OCI-M1 (cell line): ENCODE measurements at regions not wholly inside any gene's neighbourhood (a gene's known extent, or its start where the extent isn't known, plus 50 kb on each side); places are given as distances from the start of the nearest gene placed in this dataset.
"Not testable (repeated sequence)": the region's sequence is repeated elsewhere in the genome, so short reads cannot be mapped to it uniquely, and the experiment has no call there.

ENCODE experiments used
- DNase-seq: peaks from one replicate; lab custom pipeline; 2025; lab: John Stamatoyannopoulos, UW

DNA sequence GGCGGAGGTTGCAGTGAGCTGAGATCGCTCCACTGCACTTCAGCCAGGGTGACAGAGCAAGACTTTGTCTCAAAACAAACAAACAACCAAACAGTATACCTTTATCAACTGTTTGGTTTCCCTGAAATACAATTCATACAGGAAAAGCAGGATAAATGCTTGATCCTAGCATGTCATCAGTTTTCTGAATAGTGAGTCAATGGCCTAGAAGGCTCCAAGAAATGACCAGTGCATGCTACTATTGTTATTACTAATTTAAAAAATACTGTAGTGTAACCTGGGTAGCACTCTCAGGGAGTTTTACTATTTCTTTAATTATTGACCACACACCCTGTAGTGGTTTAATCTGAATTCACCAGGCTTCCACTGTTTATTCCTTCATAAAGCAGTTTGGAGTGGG is 101.0 kb upstream of the PTPN3 start:
- no peak for DNase-seq

DNA sequence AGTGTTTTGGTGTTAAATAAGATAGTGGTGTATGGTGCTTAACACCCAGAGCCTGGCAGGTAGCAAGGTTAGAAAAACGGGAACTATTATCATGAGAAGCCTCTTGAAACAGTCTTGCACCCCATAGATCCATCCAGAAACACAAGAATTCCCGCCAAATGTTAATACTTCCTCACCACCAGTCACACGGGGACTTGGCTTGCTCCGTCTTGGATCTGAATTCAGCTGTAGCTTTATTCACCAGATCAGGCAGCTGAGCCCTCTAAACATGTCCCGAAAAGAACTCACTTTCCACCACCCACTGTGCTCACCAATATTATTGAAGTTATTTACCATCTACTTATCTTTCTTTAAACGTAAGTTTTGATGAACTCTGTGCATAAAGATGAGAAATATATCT is 101.6 kb upstream of the PTPN3 start:
- no peak for DNase-seq

DNA sequence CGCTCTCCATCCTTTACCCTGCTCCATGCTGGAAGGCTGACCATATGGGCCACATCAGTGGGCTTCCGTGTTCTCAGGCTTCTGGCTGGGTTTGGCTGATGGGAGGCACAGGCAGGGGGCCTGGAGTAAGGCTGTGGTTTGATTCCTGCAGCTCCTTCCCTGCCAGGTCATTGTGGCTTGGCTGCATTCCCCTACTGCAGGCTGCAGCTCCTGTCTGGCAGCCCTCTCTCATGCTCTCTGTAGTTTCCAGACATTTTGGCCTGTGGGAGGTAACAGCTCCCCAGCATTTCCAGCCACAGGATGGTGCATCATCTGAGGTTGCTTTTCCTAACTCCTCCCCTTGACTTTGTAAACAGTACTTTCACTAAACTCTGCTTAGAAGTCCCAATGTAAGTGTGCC is 102.0 kb upstream of the PTPN3 start:
- DNase-seq = peak; percentile 59

DNA sequence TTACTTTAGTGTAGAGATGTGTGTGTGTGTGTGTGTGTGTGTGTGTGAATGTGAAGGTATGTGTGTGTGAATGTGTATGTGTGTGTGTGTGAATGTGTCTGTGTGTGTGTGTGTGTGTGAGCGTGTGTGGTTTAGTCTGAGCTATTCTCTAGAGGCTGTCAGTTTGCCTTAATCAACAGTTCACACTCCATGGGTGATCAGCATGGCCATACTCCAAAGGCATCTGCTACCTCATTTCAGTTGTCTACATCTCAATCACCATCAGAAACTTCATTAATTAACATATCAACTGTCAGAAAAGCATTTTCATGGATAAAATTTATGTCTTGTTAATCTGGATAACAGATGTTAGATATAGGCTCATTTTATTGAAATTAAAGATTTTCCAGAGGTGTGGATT is 103.1 kb upstream of the PTPN3 start:
- DNase-seq = no peak

DNA sequence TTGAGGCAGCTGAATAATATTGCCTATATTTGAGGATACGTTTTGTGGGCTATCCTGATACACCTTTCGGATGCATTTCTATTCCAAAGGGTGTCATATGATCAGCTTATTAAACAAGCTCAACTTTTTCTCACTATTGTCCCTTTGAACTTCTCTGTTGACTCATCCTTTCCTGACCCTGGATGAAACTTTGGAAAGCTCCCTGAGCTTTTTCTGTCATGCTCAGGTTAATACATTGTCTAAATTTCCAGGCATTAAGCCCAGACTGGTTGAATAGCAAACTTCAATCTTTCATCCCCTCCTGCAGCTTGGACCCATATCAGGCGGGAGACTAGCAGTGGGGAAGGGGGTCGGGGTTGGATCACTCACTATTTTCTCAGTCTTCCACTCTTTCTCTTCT is 104.9 kb upstream of the PTPN3 start:
- DNase-seq = no peak

DNA sequence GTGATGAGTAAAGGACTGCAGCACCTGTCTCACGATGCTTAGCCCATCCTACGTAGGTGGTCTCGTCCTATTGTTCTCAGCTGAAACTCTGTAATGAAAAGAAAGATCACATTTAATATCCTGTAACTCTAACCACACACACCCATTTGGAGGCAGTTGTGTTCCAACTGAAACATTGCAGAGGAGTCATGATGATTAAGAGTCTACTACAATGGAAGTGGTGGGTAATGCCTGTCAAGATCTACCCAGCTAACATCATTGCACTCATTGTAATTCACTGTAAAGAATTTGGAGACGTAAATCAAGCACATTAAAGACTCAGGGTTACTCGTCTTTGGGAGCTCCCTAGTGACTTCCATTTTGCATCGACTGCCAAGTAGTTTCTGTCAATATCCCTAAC is 106.0 kb upstream of the PTPN3 start:
- DNase-seq = no peak

DNA sequence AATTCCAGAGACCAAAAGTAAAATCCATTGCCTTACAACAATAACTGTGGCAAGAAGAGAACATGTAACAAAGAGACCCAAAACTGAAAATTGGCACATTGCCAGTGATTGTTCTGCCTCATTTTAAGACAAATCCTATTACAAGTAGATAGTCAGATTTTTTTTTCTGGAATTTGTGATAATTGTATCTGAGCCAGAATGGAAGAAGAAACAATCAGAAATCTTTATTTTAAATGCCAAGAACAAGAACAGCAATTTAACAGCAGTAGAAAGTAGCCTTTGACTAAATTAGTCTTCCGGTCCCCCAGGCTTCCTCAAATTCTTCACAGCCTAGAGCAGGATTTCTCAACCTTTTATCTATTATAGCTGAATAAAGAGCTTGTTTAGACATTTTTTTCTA is 106.7 kb upstream of the PTPN3 start:
- DNase-seq = peak; percentile 12

DNA sequence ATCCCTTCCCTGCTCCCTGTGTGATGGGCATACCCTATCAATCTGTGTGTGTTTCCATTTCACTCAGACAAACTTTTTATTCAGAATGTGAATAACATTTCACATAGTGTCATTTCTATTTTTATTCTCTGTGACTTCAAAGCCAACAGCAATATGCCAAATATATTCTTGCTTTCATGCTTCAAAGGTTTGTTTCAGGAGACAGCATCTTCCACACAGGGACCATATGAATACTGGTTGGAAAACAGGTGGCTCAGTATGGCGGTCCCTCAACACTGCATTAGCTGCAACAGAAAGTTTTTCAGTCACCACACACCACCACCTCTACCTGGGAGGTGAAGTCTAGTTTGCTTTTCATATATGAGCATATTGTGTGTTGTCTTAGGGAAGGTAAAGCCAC is 111.0 kb upstream of the PTPN3 start:
- DNase-seq = no peak

DNA sequence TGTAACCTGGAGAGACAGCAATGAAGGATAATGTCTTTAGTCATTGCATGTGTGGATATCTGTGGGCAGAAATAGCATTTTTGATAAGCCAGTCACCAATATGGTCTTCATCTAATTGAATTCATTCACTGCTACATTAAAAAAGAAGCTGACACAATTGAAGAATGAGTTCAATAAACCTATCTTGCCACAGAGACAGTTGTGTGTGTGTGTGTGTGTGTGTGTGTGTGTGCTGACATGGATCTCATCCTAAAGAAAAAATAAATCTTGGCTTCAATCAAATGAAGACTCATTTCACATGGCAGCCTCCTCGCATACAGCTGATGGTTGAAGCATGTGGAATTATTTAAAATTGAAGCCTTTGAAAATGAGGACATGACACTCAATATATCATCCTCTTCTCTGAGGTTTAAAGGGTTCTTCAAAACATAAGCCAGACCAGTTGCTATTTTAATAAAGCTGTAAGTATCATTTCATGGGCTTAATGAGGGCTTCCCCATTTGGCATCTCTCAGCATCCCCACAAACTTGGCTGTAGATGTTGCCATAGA is 118.5 kb upstream of the PTPN3 start:
- no peak for DNase-seq

DNA sequence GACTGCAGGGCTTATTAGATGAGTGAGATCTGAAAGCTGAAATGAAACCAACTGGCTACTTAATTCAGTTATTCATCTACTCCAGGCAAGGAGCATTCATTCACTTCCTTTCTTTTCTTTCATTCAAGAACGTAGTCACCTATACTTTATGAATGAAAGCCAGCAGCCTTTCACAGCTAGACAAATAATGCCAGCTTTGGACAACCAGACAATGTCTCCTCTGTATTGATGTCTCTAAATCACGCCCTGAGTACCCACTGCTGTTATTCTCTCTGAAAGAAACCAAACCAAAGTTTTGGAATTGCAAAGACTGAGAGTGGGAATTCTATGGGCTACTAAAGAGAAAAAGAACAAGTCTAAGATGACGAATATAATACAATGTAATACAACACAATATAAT is 121.2 kb upstream of the PTPN3 start:
- DNase-seq = no peak

DNA sequence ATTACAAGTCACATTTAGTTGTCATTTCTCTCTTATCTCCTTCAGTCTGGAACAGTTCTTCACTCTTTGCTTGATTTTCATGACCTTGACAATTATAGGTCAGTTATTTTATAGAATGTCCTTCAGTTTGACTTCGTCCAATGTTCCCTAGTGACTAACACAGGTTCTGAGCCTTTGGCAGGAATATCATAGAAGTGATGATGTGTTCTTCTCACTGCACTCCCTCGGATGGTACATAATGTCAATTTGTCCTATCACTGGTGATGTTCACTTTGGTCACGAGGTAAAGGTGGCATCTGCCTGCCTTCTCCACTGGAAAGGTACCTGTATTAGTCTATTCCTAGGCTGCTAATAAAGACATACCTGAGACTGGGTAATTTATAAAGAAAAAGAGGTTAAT is 126.0 kb upstream of the PTPN3 start:
- no peak for DNase-seq

DNA sequence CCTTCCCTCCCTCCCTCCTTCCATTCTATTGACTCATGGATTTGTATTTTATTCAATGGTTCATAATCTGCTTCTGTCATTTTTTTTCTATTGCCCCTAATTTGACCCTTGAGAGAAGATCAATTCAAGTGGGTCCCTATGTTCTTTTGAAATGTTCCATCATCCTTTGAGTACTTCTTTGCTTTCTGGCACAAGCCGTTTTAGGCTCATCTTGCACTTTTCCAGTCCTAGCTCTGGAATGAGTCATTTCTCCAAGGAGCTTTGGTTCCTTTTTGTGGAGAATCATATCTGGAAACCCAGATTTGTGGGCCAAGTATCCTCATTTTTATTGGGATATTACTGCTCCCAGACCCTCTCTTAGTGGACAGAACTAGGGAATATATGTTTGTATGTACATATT is 126.8 kb upstream of the PTPN3 start:
- DNase-seq = no peak

DNA sequence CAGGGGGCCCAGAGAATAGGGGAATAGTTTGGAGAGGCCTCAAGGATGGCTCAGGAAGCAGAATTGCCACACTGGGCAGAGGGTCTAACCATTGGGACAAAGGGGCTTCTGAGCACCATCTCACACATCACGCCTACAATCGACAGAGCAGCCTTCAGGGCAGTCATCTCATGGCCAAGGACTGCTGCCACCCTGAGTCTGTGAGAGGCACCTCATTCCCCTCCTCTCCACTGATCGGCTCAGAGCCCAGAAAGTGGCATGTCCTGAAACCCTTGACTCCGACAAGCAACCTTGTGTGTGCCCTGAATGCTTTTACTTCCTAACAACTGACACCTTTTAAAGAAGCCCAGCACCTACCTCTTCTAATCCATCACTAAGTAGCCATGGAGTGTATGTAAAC is 128.9 kb upstream of the PTPN3 start:
- DNase-seq = no peak

DNA sequence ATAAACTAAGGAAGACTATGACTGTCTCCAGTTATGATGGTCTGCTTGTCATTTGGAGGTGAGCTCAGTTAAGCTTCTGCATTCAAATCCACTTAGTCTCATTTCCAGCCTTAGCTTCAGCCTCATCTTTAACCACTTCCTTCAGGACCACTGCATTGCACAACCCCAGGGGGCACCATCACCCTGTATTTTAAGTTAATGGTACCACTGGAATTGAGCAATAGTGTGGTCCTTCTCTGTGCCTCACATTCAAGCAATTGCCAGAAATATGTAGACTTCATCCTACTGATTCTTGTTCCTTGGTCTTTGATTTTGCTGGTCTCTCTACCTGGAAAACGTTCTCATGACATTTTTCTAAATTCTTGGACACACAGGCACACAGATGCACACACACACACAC is 131.5 kb upstream of the PTPN3 start:
- no peak for DNase-seq

DNA sequence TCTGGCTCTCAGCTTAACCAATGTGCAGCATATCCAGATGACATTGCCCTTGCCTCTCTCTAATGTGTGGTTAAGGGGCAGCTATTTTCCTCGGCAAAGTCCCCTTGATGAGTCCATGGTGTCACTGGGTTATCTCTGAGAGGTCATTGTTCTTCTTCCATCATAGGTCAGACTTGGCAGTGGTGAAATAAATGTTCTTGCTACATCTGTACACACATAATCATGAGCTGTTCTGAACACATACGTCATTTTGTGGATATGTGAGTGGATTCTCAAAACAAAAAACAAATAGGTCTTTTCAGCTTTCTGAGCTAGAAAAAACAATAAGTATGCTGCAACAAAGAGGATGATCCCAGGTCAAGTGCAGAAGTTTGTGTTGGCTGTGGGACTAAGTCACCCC is 134.7 kb upstream of the PTPN3 start:
- no peak for DNase-seq

DNA sequence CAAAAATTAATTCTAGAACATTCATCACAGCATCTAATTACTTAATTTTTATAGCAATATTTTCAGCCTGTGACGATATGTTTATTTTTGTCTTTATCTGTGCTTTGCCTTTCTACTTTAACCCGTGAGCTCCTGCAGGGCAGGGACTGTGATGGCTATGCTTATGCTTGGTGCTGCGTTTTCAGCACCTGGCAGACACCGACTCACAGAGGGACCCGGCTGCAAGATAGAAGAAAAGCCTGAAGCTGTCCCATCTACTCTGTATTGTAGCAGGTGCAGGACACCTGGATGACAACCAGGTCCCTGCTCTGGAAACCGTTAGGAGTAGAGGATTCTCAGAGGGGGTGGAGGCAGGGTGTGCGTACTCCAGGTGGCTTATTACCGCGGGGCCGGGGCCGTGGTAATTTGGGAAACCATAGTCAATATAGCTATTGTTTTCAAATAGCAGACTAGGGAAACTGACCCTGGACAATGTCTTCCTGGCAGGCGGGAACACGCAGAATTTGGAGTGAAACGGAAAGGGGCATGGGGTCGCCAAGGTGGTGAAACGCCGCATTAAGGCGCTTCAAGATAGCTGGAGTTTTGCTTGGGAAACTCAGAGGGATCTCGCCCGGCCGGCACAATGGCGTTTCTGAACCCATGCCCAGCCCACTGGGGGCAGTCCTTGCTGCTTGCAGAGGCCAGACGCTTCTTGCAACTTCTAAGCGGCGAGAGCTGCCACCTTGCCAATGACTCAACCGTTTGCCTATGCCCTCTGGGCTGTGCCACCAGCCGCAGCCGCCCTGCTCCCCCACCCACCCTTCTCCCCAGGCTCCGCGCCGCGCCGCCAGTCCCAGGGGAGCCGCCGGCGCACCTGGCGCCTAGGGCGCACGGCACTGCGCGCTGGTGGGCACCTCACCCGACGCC is 140.1 kb upstream of the PALM2AKAP2 start:
- DNase-seq = no peak

DNA sequence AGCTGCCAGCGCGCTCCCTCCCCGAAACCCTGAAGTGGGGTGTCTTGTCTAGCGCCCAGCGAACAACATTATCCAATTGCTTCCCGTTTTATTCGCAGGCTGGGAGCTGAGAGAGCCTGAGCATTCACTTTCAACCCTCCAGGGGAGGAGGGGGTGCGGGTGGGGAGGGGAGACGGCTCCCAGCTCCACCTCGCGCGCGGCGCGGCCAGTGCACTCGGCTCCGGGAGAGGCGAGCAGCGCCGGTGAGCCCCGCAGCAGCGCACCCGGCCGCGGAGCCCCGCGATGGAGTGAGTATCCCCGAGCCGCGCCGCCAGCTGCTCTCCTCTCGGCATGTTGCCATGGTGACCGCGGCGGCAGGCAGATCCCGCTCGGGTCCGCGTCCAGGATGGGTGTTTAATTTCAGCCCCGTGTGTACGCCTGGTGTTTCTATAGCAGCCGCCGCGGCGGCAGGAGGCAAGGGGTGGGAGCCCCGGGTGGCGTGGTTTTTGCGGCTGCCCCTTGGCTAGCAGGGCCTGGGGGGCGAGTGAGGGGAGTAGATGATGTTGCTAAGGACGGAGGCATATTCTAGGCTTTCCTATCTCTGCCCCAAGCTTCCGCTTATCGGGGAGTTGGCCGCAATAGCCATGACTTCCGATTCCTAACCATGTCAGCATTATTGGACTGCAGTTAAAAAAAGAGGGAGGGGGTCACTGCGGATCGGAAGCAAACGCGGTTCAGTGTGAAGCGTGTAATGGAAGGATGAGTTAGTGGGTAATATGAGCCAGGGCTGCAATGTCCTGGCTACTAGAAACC is 139.2 kb upstream of the PALM2AKAP2 start:
- no peak for DNase-seq

DNA sequence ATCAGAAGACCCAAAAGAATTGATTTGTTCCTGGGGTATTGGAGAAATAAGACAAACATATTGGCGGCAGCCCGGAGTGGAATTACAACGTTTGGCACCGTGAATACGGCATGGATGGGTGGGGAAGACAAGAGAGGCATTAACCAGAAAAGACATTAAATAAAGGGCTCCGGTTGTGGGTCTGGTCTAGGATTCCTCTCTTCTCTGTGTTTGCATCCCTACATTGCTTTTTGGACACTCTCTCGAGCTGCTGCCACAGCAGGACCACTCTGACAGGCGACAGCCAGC is 138.7 kb upstream of the PALM2AKAP2 start:
- no peak for DNase-seq

DNA sequence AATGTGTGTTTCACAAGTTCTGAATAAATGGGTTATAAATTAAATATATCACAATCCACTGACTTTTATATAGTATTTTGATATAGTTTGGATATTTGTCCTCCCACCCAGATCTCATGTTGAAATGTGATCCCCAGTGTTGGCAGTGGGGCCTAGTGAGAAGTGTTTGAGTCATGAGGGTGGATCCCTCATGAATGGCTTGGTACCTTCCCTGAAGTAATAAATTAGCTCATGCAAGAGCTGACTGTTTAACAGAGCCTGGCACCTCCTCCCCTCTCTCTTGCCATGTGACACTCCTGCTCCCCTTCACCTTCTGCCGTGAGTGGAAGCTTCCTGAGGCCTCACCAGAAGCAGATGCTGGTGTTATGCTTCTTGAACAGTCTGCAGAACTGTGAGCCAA is 127.9 kb upstream of the PALM2AKAP2 start:
- DNase-seq = no peak

DNA sequence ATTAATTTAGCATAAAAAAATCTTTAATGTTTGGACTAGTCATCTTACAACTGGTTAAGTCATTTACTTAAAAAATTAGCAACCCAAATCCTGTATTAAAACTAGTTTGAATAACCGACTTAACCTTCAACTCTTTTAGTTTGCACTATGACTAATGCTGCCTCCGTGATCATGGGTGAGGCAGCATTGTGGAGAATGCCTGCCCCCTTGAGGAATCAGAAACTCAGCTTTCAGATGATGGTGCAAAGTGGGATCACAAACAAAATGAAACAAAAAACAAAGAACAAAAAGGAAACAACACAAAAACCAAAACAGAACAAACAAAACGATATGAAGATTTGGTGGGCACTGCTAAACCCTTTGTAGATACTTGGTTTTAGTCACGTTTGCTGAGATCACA is 127.0 kb upstream of the PALM2AKAP2 start:
- DNase-seq = peak; percentile 13

DNA sequence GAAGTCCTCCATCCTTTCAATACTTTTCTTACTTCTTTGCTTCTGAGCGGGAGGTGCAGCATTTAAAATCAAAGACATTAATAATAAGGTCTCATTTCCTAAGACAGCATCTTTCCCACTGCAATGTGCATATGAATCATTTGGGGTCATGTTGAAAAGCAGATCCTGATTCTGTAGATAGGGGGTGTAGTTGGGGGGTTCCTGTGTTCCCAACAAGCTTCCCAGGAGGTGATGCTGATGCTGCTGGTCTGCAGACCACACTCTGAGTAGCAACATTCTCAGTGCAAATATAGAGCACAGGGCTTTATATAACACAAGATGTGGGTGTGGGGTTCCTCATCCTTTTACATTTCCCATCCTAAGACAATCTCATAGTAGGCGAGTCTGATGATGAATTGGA is 126.5 kb upstream of the PALM2AKAP2 start:
- no peak for DNase-seq

DNA sequence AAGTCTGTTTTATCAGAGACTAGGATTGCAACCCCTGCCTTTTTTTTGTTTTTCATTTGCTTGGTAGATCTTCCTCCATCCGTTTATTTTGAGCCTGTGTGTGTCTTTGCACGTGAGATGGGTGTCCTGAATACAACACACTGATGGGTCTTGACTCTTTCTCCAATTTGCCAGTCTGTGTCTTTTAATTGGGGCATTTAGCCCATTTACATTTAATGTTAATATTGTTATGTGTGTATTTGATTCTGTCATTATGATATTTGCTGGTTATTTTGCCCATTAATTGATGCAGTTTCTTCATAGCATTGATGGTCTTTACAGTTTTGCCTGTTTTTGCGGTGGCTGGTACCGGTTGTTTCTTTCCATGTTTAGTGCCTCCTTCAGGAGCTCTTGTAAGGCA is 116.0 kb upstream of the PALM2AKAP2 start:
- not testable (repeated sequence) for DNase-seq

DNA sequence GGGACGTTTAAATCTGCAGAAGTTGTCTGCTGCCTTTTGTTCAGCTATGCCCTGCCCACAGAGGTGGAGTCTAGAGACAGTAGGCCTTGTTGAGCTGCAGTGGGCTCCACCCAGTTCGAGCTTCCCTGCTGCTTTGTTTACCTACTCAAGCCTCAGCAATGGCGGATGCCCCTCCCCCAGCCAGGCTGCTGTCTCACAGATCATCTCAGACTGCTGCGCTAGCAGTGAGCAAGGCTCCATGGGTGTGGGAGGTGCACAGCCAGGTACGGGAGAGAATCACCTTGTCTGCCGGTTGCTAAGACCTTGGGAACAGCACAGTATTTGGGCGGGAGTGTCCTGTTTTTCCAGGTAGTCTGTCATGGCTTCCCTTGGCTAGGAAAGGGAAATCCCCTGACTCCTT is 114.3 kb upstream of the PALM2AKAP2 start:
- not testable (repeated sequence) for DNase-seq
